ENCODE measurements at regions not wholly inside any gene's neighbourhood (a gene's known extent, or its start where the extent isn't known, plus 50 kb on each side); places are given as distances from the start of the nearest gene placed in this dataset.

- peaks cover 11% of the 10 kb centered on the region for H3K4me1 Mint-ChIP-seq
- no peaks in the 10 kb centered on the region for H3K9me3 Mint-ChIP-seq
These were observed 80.2 kb upstream of the NEBL start for GRCh38 chr10:20977300-20977699.

GRCh38 chr10:20976891-20977290, 79.8 kb upstream of the NEBL start:
- Mint-ChIP-seq H3K9me3 (no peaks in the 10 kb centered on the region), H3K27me3 (ENCODE audit: low read depth, poor library complexity) (peaks cover 3% of the 10 kb centered on the region), H3K4me1 (peaks cover 11% of the 10 kb centered on the region), H3K27ac (no peak overlapping the region), H3K4me3 (no peak overlapping the region), H3K36me3 (ENCODE audit: low read depth) (no peaks in the 10 kb centered on the region)
- TF ChIP-seq CTCF (IDR thresholded peaks at IDR 0.05), result no peak
- DNase-seq, result no peak

More at GRCh38 chr10:20977300-20977699, 80.2 kb upstream of the NEBL start:
- TF ChIP-seq CTCF (IDR thresholded peaks at IDR 0.05), result no peak
- Mint-ChIP-seq H3K4me3 (no peak overlapping the region), H3K36me3 (ENCODE audit: low read depth) (no peaks in the 10 kb centered on the region), H3K27me3 (ENCODE audit: low read depth, poor library complexity) (peaks cover 3% of the 10 kb centered on the region), H3K27ac (no peak overlapping the region)
- no peak for DNase-seq

GRCh38 chr10:20976390-20976789, 79.3 kb upstream of the NEBL start:
- no peak for TF ChIP-seq CTCF (IDR thresholded peaks at IDR 0.05)
- peaks cover 3% of the 10 kb centered on the region for H3K27me3 Mint-ChIP-seq (ENCODE audit: low read depth, poor library complexity)
- no peaks in the 10 kb centered on the region for H3K36me3 Mint-ChIP-seq (ENCODE audit: low read depth)
- H3K27ac Mint-ChIP-seq, result no peak overlapping the region
- no peaks in the 10 kb centered on the region for H3K9me3 Mint-ChIP-seq
- H3K4me3 Mint-ChIP-seq, result no peak overlapping the region
- no peak for DNase-seq
- peaks cover 11% of the 10 kb centered on the region for H3K4me1 Mint-ChIP-seq

GRCh38 chr10:20975236-20975635, 78.1 kb upstream of the NEBL start:
- Mint-ChIP-seq H3K27me3 (ENCODE audit: low read depth, poor library complexity) (peaks cover under 1% of the 10 kb centered on the region), H3K9me3 (no peaks in the 10 kb centered on the region), H3K27ac (no peak overlapping the region), H3K4me1 (peaks cover 11% of the 10 kb centered on the region), H3K4me3 (no peak overlapping the region), H3K36me3 (ENCODE audit: low read depth) (no peaks in the 10 kb centered on the region)
- no peak for DNase-seq
- no peak for TF ChIP-seq CTCF (IDR thresholded peaks at IDR 0.05)

- no peak for DNase-seq
- H3K27me3 Mint-ChIP-seq (ENCODE audit: low read depth, poor library complexity), result peaks cover 4% of the 10 kb centered on the region
- no peaks in the 10 kb centered on the region for H3K36me3 Mint-ChIP-seq (ENCODE audit: low read depth)
- H3K9me3 Mint-ChIP-seq, result no peaks in the 10 kb centered on the region
- H3K4me1 Mint-ChIP-seq, result peaks cover 9% of the 10 kb centered on the region
- no peak overlapping the region for H3K27ac Mint-ChIP-seq
- TF ChIP-seq CTCF (IDR thresholded peaks at IDR 0.05), result no peak
- H3K4me3 Mint-ChIP-seq, result no peak overlapping the region
These were observed 75.8 kb upstream of the NEBL start for GRCh38 chr10:20972925-20973324.

- no peak overlapping the region for H3K27ac Mint-ChIP-seq
- no peaks in the 10 kb centered on the region for H3K4me1 Mint-ChIP-seq
- no peak for TF ChIP-seq CTCF (IDR thresholded peaks at IDR 0.05)
These were observed 74.8 kb upstream of the NEBL start for GRCh38 chr10:20971901-20972300.

More at GRCh38 chr10:20971901-20972300, 74.8 kb upstream of the NEBL start:
- Mint-ChIP-seq H3K27me3 (ENCODE audit: low read depth, poor library complexity) (peaks cover 4% of the 10 kb centered on the region), H3K4me3 (no peak overlapping the region), H3K9me3 (no peaks in the 10 kb centered on the region), H3K36me3 (ENCODE audit: low read depth) (no peaks in the 10 kb centered on the region)
- no peak for DNase-seq
